Stimulated activated CD8-positive, alpha-beta memory T cell treated with anti-CD3 and anti-CD28 coated beads, Interleukin-15, amount 100 ng/mL, for 24 hours (primary cell): ENCODE measurements at regions not wholly inside any gene's neighbourhood (a gene's known extent, or its start where the extent isn't known, plus 50 kb on each side); places are given as distances from the start of the nearest gene placed in this dataset.
"Not testable (repeated sequence)": the region's sequence is repeated elsewhere in the genome, so short reads cannot be mapped to it uniquely, and the experiment has no call there.

Source experiments
- DNase-seq: peaks from one replicate; pipeline ENCODE4 v3.0.0-alpha.2; 2020; ENCODE audit warnings: low read depth

GRCh38 chr5:34096033-34096432 lies 53.0 kb upstream of the C1QTNF3 start:
- DNase-seq, result not testable (repeated sequence)

- not testable (repeated sequence) for DNase-seq
Observed at GRCh38 chr5:34099891-34100290, 56.9 kb upstream of the C1QTNF3 start.

GRCh38 chr5:34101567-34101966 lies 58.6 kb upstream of the C1QTNF3 start:
- not testable (repeated sequence) for DNase-seq

- not testable (repeated sequence) for DNase-seq
Observed at GRCh38 chr5:34108897-34109296, 65.9 kb upstream of the C1QTNF3 start.

- not testable (repeated sequence) for DNase-seq
Observed at GRCh38 chr5:34124280-34124679, 81.3 kb upstream of the C1QTNF3 start.

GRCh38 chr5:34125354-34125753 lies 82.3 kb upstream of the C1QTNF3 start:
- DNase-seq, result not testable (repeated sequence)

GRCh38 chr5:34126741-34127140 lies 83.7 kb upstream of the C1QTNF3 start:
- not testable (repeated sequence) for DNase-seq

GRCh38 chr5:34127818-34128217 lies 84.8 kb upstream of the C1QTNF3 start:
- not testable (repeated sequence) for DNase-seq

- DNase-seq, result not testable (repeated sequence)
Observed at GRCh38 chr5:34128890-34129289, 85.9 kb upstream of the C1QTNF3 start.

- DNase-seq, result not testable (repeated sequence)
Observed at GRCh38 chr5:34154988-34155387, 112.0 kb upstream of the C1QTNF3 start.

- not testable (repeated sequence) for DNase-seq
Observed at GRCh38 chr5:34156703-34157414, 113.8 kb upstream of the C1QTNF3 start.

GRCh38 chr5:34160904-34161303 lies 117.9 kb upstream of the C1QTNF3 start:
- DNase-seq, result not testable (repeated sequence)

- not testable (repeated sequence) for DNase-seq
Observed at GRCh38 chr5:34171398-34171797, 128.4 kb upstream of the C1QTNF3 start.

GRCh38 chr5:34179453-34180190 lies 136.6 kb upstream of the C1QTNF3 start:
- not testable (repeated sequence) for DNase-seq

GRCh38 chr5:34180225-34180624 lies 137.2 kb upstream of the C1QTNF3 start:
- not testable (repeated sequence) for DNase-seq

GRCh38 chr5:34180940-34181614 lies 138.1 kb upstream of the C1QTNF3 start:
- DNase-seq, result not testable (repeated sequence)

GRCh38 chr5:34185005-34185404 lies 142.0 kb upstream of the C1QTNF3 start:
- DNase-seq, result not testable (repeated sequence)

- DNase-seq, result not testable (repeated sequence)
Observed at GRCh38 chr5:34185572-34185971, 142.6 kb upstream of the C1QTNF3 start.

GRCh38 chr5:34186108-34186507 lies 143.1 kb upstream of the C1QTNF3 start:
- not testable (repeated sequence) for DNase-seq

GRCh38 chr5:34186865-34187264 lies 143.9 kb upstream of the C1QTNF3 start:
- not testable (repeated sequence) for DNase-seq

GRCh38 chr5:34187441-34187840 lies 144.4 kb upstream of the C1QTNF3 start:
- not testable (repeated sequence) for DNase-seq

GRCh38 chr5:34188001-34188822 lies 145.2 kb upstream of the C1QTNF3 start:
- not testable (repeated sequence) for DNase-seq
